ENCODE measurements at regions not wholly inside any gene's neighbourhood (a gene's known extent, or its start where the extent isn't known, plus 50 kb on each side); places are given as distances from the start of the nearest gene placed in this dataset.
"Not testable (repeated sequence)": the region's sequence is repeated elsewhere in the genome, so short reads cannot be mapped to it uniquely, and the experiment has no call there.

- POLR2A ChIA-PET, result no interaction called here
- CTCF ChIA-PET, result no interaction called here
Measured at GRCh38 chr16:60635548-60635947, 1400.7 kb downstream of the CDH8 start.

GRCh38 chr16:60611844-60612243 lies 1424.4 kb downstream of the CDH8 start:
- ChIA-PET CTCF (no interaction called here), POLR2A (no interaction called here)

GRCh38 chr16:60608971-60609370 lies 1427.3 kb downstream of the CDH8 start:
- CTCF ChIA-PET, result no interaction called here
- POLR2A ChIA-PET, result no interaction called here

- CTCF ChIA-PET, POLR2A ChIA-PET: not testable (repeated sequence)
Measured at GRCh38 chr16:60605652-60606051, 1430.6 kb downstream of the CDH8 start.

GRCh38 chr16:60605176-60605575 lies 1431.1 kb downstream of the CDH8 start:
- ChIA-PET POLR2A (no interaction called here), CTCF (no interaction called here)

- ChIA-PET POLR2A (no interaction called here), CTCF (no interaction called here)
Measured at GRCh38 chr16:60586493-60586892, 1449.7 kb downstream of the CDH8 start.

- CTCF ChIA-PET, result no interaction called here
- POLR2A ChIA-PET, result no interaction called here
Measured at GRCh38 chr16:60582528-60582927, 1453.7 kb downstream of the CDH8 start.

- CTCF ChIA-PET, result no interaction called here
- POLR2A ChIA-PET, result no interaction called here
Measured at GRCh38 chr16:60566901-60567300, 1469.3 kb downstream of the CDH8 start.

- ChIA-PET POLR2A (no interaction called here), CTCF (no interaction called here)
Measured at GRCh38 chr16:60564588-60564987, 1471.7 kb downstream of the CDH8 start.

- ChIA-PET CTCF (no interaction called here), POLR2A (no interaction called here)
Measured at GRCh38 chr16:60563166-60563565, 1473.1 kb downstream of the CDH8 start.

GRCh38 chr16:60558936-60559335 lies 1477.3 kb downstream of the CDH8 start:
- ChIA-PET CTCF (no interaction called here), POLR2A (no interaction called here)

- POLR2A ChIA-PET, result no interaction called here
- CTCF ChIA-PET, result no interaction called here
Measured at GRCh38 chr16:60553090-60553757, 1483.0 kb downstream of the CDH8 start.

GRCh38 chr16:60541535-60541934 lies 1494.7 kb downstream of the CDH8 start:
- ChIA-PET CTCF (no interaction called here), POLR2A (no interaction called here)

GRCh38 chr16:60510941-60511340 lies 1525.3 kb downstream of the CDH8 start:
- POLR2A ChIA-PET, result no interaction called here

GRCh38 chr16:60510208-60510607 lies 1526.0 kb downstream of the CDH8 start:
- ChIA-PET POLR2A (no interaction called here), CTCF (no interaction called here)

More at GRCh38 chr16:60510941-60511340, 1525.3 kb downstream of the CDH8 start:
- CTCF ChIA-PET, result no interaction called here

GRCh38 chr16:60491273-60491672 lies 1545.0 kb downstream of the CDH8 start:
- ChIA-PET CTCF (no interaction called here), POLR2A (no interaction called here)

- CTCF ChIA-PET, result no interaction called here
- POLR2A ChIA-PET, result no interaction called here
Measured at GRCh38 chr16:60485872-60486489, 1550.3 kb downstream of the CDH8 start.

- CTCF ChIA-PET, result no interaction called here
- POLR2A ChIA-PET, result no interaction called here
Measured at GRCh38 chr16:60484901-60485300, 1551.3 kb downstream of the CDH8 start.

GRCh38 chr16:60481591-60481990 lies 1554.6 kb downstream of the CDH8 start:
- CTCF ChIA-PET, result no interaction called here
- POLR2A ChIA-PET, result no interaction called here

GRCh38 chr16:60478810-60479209 lies 1557.4 kb downstream of the CDH8 start:
- POLR2A ChIA-PET, result no interaction called here
- CTCF ChIA-PET, result no interaction called here

GRCh38 chr16:60463986-60464385 lies 1572.3 kb downstream of the CDH8 start:
- ChIA-PET POLR2A (no interaction called here), CTCF (no interaction called here)

GRCh38 chr16:60459463-60459862 lies 1576.8 kb downstream of the CDH8 start:
- POLR2A ChIA-PET, result no interaction called here
- CTCF ChIA-PET, result no interaction called here

Measured in activated CD8-positive, alpha-beta memory T cell treated with anti-CD3 and anti-CD28 coated beads for 36 hours (primary cell).